A673 (cell line): ENCODE measurements at regions not wholly inside any gene's neighbourhood (a gene's known extent, or its start where the extent isn't known, plus 50 kb on each side); places are given as distances from the start of the nearest gene placed in this dataset.

ENCODE experiments used
- BruUV-seq: library from RNA; stranded (reverse); fragments of 400-500 nt; replicated peaks from 2 replicates; lab custom pipeline; 2021; lab: Mats Ljungman, UMichigan
- CTCF ChIA-PET: fragments of 300-600 bp; sonication (Branson Sonifier 250); formaldehyde crosslinking; loops from one replicate; lab custom pipeline; 2022; ENCODE audit warnings: antibody characterized with exemption; lab: Charles Lee
- POLR2A ChIA-PET: fragments of 300-600 bp; sonication (Branson Sonifier 250); formaldehyde crosslinking; loops from one replicate; lab custom pipeline; 2022; ENCODE audit warnings: antibody characterized with exemption; ENCODE audit not compliant: low non-redundant PET; lab: Charles Lee
- DNase-seq: peaks from one replicate; pipeline ENCODE4 v3.0.0-alpha.2; 2015; ENCODE audit warnings: low spot score
- H3K27ac ChIP-seq: fragments of 200-600 bp; sonication (generic); 2 replicates; pipeline ENCODE4 v1.5.1; 2016; ENCODE audit warnings: mixed run types, low read depth, mild to moderate bottlenecking, mixed read lengths, antibody characterized with exemption, low read length; ENCODE audit not compliant: poor library complexity, severe bottlenecking
- H3K27me3 ChIP-seq: fragments of 200-600 bp; sonication (generic); replicated peaks from 2 replicates; pipeline ENCODE4 v1.6.1; 2017; ENCODE audit warnings: mixed run types, low read depth, mild to moderate bottlenecking, mixed read lengths, antibody characterized with exemption, low read length; ENCODE audit not compliant: insufficient read depth, poor library complexity
- H3K36me3 ChIP-seq: fragments of 200-600 bp; sonication (generic); 2 replicates; pipeline ENCODE4 v1.6.1; 2016; ENCODE audit warnings: mixed run types, mild to moderate bottlenecking, mixed read lengths, antibody characterized with exemption, low read length; ENCODE audit not compliant: insufficient read depth, poor library complexity, severe bottlenecking
- H3K4me1 ChIP-seq: fragments of 200-600 bp; sonication (generic); 2 replicates; pipeline ENCODE4 v1.6.1; 2017; ENCODE audit warnings: mixed run types, mild to moderate bottlenecking, mixed read lengths, antibody characterized with exemption, low read length; ENCODE audit not compliant: insufficient read depth, poor library complexity, severe bottlenecking
- H3K4me3 ChIP-seq: fragments of 200-600 bp; sonication (generic); 2 replicates; pipeline ENCODE4 v1.5.1; 2016; ENCODE audit warnings: low read depth, mixed run types, mild to moderate bottlenecking, mixed read lengths, low read length; ENCODE audit not compliant: poor library complexity, severe bottlenecking
- H3K9me3 ChIP-seq: fragments of 200-600 bp; sonication (generic); 2 replicates; pipeline ENCODE4 v1.6.1; 2016; ENCODE audit warnings: mixed run types, low read depth, mild to moderate bottlenecking, mixed read lengths, antibody characterized with exemption, low read length; ENCODE audit not compliant: poor library complexity, severe bottlenecking
- EZH2 ChIP-seq: fragments of 200-600 bp; sonication (generic); IDR thresholded peaks from 2 replicates; pipeline ENCODE4 v1.6.1; 2017; ENCODE audit warnings: borderline replicate concordance, low read depth, mild to moderate bottlenecking, mixed read lengths, antibody characterized with exemption, low read length; ENCODE audit not compliant: poor library complexity, severe bottlenecking
- intact Hi-C: fragments of 100-400 bp; cut with micrococcal nuclease; formaldehyde crosslinking; loops from one replicate; pipeline ENCODE4 v1.10.0; 2022; ENCODE audit not compliant: unreplicated experiment
- TF ChIP-seq, protein P1 (sequence below): fragments of 300-800, 200-600 bp; sonication (generic); conservative IDR thresholded peaks from 2 replicates; pipeline ENCODE4 v1.5.1; 2017; ENCODE audit warnings: low read depth, mild to moderate bottlenecking, antibody characterized with exemption, low read length, moderate library complexity, mixed read lengths

DNA sequence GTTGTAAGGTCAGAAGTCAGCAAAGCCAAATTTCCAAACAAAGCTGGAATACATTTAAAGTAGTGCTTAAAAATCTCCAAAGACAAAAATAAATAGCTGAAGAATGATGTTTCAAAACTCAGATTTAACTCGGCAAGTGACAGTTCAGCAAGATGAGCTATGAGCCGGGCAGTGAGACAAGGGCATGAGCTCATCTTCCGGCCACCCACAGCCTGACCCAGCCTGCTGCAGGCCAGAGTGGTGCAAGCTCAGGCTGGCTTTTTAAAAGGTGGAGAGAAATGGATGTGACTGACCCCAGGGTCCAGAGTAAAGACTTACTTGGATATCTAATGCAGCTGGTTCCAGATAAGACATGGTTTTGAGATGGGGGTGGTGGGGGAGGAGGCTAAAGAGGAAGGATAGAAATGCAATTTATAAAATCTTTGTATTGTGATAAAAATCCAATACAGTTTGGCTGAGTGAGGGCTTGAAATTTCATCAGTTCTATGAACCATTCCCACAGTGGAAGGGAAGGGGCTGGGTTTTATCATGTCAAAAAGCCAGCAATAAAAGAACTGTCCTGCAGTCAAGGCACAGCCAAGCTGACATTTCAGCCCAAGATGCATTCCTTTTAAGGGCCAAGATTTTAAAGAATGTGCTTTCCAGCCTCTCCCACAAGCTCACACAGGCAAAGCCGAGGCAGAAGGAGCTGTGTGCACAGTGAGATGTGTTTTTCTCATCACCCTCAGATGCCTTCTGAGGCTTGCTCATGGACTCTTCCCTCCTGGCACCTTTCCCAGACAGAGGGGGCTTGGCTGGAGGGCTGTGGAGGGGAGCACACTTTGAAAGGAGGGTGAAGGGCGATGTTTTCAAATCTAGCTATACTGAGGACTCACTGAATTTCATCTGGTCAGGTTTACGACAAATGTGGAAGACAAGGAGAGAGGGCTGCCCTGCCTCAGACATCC lies 97.9 kb upstream of the KLHL29 start:
- Histone ChIP-seq H3K27me3 (no peaks in the 10 kb centered on the region), H3K4me3 (no peak overlapping the region), H3K4me1 (no peaks in the 10 kb centered on the region), H3K36me3 (no peaks in the 10 kb centered on the region), H3K27ac (no peak overlapping the region), H3K9me3 (no peaks in the 10 kb centered on the region)
- TF ChIP-seq EZH2, result no peak
- DNase-seq, result no peak
- BruUV-seq, result no TSS peak
- ChIA-PET CTCF (no interaction called here), POLR2A (no interaction called here)
- intact Hi-C loops, result no loop called here

DNA sequence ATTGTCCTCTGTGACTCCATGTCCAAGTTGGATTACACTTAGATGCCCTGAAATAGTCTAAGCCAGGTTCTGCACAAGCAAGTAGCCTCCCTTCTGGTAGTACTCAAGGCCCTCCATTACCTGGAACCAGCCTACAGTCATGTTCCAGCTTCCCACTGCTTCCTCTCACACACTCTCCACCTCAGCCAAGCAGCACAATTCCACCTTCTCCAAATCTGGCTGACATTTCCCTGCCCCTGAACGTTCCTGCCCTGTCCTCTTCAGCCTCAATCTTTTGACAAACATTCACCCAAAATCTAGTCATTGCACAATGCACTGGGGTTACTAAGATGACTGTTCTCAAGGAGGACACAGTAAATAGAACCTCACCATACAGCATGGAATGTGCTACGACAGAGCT lies 95.3 kb upstream of the KLHL29 start:
- H3K4me1 ChIP-seq, result peaks cover 13% of the 10 kb centered on the region
- CTCF ChIA-PET, result no interaction called here
- H3K27ac ChIP-seq, result no peak overlapping the region
- H3K4me3 ChIP-seq, result no peak overlapping the region
- no peaks in the 10 kb centered on the region for H3K27me3 ChIP-seq
- H3K9me3 ChIP-seq, result no peaks in the 10 kb centered on the region
- no TSS peak for BruUV-seq
- no peaks in the 10 kb centered on the region for H3K36me3 ChIP-seq
- no peak for DNase-seq
- TF ChIP-seq, protein P1, sequence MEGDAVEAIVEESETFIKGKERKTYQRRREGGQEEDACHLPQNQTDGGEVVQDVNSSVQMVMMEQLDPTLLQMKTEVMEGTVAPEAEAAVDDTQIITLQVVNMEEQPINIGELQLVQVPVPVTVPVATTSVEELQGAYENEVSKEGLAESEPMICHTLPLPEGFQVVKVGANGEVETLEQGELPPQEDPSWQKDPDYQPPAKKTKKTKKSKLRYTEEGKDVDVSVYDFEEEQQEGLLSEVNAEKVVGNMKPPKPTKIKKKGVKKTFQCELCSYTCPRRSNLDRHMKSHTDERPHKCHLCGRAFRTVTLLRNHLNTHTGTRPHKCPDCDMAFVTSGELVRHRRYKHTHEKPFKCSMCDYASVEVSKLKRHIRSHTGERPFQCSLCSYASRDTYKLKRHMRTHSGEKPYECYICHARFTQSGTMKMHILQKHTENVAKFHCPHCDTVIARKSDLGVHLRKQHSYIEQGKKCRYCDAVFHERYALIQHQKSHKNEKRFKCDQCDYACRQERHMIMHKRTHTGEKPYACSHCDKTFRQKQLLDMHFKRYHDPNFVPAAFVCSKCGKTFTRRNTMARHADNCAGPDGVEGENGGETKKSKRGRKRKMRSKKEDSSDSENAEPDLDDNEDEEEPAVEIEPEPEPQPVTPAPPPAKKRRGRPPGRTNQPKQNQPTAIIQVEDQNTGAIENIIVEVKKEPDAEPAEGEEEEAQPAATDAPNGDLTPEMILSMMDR, result no peak
- no peak for TF ChIP-seq EZH2
- intact Hi-C loops, result no loop called here
- POLR2A ChIA-PET, result no interaction called here

DNA sequence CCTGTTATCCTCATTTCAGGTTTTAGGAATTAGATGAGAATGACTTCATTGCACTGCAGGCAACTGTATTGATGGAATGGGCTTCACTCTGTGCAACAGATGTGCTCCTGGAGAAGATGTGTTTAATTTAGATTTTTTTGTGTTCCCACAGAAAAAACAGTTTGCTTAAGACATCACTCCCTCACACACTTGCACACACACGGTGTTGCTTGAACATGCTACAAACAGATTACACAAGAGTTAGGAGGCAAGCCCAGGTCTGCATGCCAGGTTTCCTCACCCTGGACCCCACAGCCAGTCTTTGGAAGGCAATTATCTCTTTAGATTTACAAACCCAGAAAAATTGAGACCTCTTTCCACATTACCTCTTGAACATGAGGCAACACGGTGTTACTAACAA lies 93.7 kb upstream of the KLHL29 start:
- no peaks in the 10 kb centered on the region for H3K9me3 ChIP-seq
- intact Hi-C loops, result no loop called here
- no TSS peak for BruUV-seq
- CTCF ChIA-PET, result no interaction called here
- no peak for DNase-seq
- no peaks in the 10 kb centered on the region for H3K27me3 ChIP-seq
- peaks cover 13% of the 10 kb centered on the region for H3K4me1 ChIP-seq
- POLR2A ChIA-PET, result no interaction called here
- no peak overlapping the region for H3K4me3 ChIP-seq
- H3K36me3 ChIP-seq, result no peaks in the 10 kb centered on the region
- H3K27ac ChIP-seq, result no peak overlapping the region
- TF ChIP-seq EZH2, result no peak
- TF ChIP-seq, protein P1, result no peak
